DMS53 treated with DMSO at 0.1 percent for 48 hours (cell line): ENCODE measurements at regions not wholly inside any gene's neighbourhood (a gene's known extent, or its start where the extent isn't known, plus 50 kb on each side); places are given as distances from the start of the nearest gene placed in this dataset.
"Not testable (repeated sequence)": the region's sequence is repeated elsewhere in the genome, so short reads cannot be mapped to it uniquely, and the experiment has no call there.

ENCODE experiments used
- DNase-seq: peaks from one replicate; lab custom pipeline; 2025; ENCODE audit not compliant: unreplicated experiment; lab: John Stamatoyannopoulos, UW

DNA sequence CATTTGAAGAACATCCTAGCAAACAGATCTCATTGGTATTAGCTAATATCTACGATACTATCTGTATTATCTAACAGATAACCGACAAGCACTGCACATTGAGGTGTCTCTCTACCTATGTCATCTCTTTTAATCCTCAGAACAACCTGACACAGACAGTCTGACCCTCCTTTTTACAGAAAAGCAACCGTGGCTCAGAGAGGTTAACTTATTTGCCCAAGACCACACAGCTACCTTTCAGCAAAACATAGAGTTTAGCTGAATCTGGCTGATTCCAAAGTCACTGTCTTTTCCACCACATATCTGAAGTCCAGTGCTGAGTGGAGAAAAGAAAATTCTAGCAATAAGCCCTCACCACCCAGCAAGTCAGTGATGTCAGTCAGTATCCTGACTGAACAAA is 358.7 kb upstream of the JARID2 start:
- no peak for DNase-seq

DNA sequence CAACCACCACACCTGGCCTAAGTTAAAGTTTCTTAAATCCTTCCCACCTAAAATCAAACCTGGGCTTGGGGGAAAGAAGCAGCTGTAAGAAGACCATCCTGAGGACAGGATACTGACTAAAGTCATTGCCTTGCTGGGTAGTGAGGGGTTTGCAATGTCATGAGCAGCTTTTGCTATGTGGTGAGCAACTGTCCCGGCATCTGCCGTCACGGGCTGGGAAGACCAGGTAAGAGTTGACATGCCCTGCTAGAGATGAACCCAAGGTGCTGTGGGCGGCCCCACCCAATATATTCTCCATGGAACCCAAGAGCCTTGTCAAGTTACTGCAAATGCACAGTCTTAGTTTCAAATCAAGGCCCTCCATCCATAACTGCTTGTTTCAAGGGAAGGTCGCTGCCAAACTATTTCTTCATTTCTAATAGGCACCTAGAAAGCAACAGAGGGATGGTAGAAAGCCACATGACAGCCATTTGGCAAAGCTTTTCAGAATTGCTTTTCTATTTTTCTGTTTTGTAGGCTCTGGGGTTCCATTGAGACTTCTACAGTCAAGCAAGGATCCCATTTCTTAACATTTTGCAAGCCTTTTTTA is 357.8 kb upstream of the JARID2 start:
- DNase-seq, result no peak

DNA sequence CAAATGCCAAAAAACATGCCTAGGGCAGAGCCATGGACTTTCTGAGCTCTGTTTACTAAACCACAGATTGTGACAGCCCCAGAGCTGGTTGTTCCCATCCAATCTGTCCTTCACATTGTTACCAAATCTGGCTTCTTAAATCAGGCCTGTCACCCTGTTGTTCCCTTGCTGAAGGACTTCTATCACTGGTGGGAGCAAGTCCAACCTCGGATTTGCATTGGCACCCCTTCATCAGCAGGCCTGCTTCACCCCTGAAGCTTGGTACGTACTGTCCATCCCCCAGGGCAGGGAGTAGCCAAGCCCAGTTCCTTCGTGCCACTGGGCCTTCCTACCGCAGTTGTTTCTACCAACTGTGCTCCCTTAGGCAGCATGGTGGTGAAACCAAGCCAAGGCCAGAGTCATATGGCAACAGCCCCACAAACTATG is 357.3 kb upstream of the JARID2 start:
- DNase-seq, result no peak

DNA sequence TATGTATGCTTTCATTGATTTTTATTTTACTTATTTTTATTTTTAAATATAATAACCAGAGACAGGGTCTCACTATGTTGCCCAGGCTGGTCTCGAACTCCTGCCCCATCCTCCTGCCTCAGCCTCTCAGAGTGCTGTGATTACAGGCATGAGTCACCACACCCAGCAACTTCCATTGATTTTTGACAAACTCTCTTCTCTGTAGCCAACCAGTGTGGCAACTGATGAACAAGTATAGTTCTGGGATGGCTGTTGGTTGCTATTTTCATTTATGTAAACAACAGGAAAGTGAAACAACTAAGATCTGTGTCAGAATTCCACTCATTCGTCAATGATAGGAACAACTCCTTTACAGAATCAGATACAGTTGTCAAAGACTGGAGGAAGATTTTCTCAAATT is 356.7 kb upstream of the JARID2 start:
- no peak for DNase-seq

DNA sequence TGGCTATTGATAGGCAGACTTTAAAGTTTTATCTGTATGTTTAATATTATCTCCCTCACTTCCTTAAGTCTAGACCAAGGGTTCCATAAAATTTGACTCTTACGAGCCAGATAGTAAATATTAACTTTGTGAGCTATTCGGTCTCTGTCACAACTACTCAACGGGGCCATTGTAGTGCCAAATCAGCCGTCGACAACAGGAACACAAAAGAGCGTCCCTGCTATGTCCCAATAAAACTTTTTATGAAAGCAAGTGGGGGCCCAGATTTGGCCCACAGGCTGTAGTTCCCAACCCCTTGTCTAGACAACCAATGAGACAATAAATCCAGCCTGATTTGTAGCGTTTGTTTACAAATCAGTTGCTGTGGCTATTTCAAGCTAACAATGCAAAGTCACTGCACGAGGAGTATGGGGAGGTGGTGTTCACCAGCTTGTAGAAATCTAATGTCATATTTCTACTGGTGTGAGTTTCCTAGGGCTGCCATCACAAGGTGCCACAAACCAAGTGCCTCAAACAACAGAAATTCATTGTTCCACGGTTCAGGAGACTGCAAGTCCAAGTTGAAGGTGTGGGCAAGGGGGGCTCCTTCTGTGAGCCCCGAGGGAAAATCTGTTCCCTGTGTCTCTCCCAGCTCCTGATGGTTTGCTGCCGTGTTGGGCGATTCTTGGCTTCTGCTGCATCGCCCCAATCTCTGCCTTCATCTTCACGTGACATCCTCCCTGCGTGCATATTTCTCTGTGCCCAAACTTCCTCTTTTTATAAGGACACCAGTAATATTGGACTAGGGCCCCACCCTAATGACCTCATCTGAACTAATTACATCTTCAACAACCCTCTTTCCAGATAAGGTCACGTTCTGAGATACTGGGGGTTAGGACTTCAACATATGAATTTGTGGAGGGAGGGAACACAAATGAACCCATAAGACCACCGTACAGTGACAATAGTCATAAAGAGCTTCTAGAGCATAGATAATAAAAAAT is 356.0 kb upstream of the JARID2 start:
- no peak for DNase-seq

GRCh38 chr6:14891820-14892375 is 354.0 kb upstream of the JARID2 start:
- not testable (repeated sequence) for DNase-seq

- no peak for DNase-seq
Measured at GRCh38 chr6:14894105-14894504, 351.8 kb upstream of the JARID2 start.

DNA sequence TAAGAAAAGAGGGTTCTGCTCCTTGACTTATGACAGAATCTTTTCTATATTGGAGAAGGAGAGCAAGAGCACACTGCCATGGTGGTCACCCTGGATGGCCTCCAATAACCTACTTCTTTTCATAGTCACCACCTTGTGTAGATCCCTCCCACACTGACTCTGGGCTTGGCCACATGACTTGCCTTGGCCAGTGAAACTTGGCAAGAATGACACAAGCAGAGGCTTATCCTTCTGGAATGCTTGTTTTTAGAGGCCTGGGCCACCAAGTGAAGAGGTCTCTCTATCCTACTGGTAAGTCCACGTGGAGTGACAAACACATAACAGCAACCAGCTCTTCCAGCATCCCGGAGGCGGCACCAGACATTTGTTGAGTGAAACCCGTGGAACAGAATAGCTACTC is 349.4 kb upstream of the JARID2 start:
- no peak for DNase-seq

GRCh38 chr6:14897831-14898230 is 348.0 kb upstream of the JARID2 start:
- no peak for DNase-seq

GRCh38 chr6:14899441-14899840 is 346.4 kb upstream of the JARID2 start:
- not testable (repeated sequence) for DNase-seq

DNA sequence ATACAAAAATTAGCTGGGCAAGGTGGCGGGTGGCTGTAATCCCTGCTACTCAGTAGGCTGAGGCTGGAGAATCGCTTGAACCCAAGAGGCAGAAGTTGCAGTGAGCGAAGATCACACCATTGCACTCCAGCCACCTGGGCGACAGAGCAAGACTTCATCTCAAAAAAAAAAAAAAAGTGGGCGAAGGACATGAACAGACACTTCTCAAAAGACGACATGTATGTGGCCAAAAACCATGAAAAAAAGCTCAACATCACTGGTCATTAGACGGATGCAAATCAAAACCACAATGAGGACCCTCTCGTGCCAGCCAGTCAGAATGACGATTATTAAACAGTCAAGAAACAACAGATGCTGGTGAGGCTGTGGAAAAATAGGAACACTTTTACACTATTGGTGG is 344.9 kb upstream of the JARID2 start:
- DNase-seq, result no peak

GRCh38 chr6:14903176-14904038 is 342.5 kb upstream of the JARID2 start:
- no peak for DNase-seq

- DNase-seq, result no peak
Measured at GRCh38 chr6:14905201-14905600, 340.7 kb upstream of the JARID2 start.

DNA sequence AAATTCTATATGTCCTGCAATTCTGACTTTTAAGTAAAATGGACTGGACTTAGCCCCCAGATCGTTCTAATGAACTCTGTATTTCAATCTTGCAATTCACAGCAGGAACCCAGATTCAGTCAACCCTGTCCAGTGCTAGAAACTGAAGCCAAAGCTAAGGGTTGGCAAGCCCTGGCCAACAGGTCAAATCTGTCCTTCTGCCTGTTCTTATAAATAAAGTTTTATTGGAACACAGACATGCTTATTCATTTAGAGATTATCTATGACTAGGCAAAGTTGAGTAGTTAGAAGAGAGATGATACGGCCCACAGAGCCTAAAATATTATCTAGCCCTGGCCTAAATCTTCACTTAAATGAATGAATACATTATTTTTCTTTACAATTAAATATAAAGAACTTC is 339.2 kb upstream of the JARID2 start:
- no peak for DNase-seq

DNA sequence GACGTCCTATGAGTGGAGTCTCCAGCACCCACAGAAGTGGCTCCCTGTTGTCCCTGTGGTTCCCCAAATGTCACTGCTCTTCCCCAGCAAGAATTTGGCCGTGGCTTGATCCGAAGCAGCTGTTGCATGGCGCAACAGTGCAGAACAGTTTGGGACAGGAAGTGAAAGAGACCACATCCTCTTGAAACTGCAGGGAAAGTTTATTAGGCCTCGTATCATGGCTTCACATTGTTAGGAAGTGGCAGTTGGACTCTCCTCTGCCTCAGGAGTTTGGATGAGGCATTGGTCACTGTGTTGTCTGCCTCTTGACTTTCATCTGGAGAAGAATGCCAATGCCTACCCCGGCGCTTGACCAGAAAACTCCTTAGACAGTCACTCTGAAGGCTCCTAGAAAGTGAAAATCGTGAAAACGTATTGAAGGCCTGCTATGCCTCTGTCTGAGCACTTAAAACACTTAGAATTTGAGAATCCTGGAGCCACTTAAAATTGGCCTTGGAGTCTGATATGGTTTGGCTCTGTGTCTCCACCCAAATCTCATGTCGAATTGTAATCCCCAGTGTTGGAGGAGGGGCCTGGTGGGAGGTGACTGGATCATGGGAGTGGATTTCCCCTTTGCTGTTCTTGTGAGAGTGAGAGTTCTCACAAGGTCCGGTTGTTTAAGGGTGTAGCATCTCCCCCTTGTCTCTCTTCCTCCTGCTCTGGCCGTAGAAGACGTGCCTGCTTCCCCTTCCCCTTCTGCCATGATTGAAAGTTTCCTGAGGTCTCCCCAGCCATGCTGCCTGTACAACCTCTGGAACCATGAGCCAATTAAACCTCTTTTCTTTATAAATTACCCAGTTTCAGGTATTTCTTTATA is 334.9 kb upstream of the JARID2 start:
- DNase-seq, result no peak

DNA sequence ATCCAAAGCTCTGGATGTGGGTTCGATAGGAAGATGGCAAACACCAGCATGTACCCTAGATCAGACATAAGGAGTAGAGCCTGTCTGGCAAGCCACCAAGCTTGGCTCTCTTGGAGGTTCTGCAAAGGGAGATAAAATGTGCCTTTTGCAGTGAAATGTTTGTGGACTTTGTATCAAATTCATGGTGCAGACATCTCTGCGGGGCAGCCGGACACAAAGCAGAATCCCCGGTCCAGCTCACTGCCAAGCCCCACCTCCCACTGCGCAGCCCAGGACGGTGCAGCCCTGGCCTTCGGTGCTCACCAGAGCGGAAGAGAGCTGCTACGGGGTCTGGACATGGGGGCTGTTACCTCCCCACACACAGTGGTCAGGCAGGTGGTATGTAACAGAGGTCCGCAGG is 333.6 kb upstream of the JARID2 start:
- DNase-seq, result no peak

DNA sequence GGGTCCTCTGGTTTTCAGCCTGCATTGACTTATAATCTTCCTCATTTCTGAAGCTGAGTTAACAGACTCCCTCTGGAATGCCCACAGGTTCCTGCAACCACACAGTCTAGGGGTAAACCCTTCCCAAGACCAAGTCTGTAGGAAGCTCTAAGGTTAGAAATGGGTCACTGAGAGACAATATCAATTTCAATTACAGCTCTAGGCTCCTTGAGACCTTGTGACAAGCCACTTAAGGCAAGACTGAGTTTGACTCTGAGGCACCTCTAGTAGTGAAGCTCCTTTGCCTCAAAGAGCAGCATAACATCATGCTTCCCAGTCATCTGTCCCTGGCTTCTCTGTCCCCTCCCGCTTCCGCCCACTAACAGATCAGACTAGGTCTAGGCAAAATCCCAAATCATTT is 333.2 kb upstream of the JARID2 start:
- DNase-seq, result no peak

DNA sequence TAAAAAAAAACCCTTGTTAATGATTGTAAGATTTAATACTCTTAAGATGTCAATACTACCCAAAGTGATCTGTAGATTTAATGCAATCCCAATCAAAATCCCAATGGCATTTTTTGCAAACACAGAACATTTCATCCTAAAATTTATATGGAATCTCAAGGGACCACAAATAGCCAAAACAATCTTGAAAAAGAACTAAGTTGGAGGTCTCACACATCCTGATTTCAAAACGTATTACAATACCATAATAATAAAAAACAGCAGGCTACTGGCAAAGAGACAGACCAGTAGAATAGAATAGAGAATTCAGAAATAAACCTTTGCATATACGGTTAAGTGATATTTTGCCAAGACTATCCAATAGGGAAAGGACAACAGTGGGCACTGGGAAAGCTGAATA is 331.9 kb upstream of the JARID2 start:
- DNase-seq, result no peak

- DNase-seq, result no peak
Measured at GRCh38 chr6:14915888-14916832, 329.7 kb upstream of the JARID2 start.
